Mucosa of descending colon (tissue), 3 donors: ENCODE measurements at regions not wholly inside any gene's neighbourhood (a gene's known extent, or its start where the extent isn't known, plus 50 kb on each side); places are given as distances from the start of the nearest gene placed in this dataset.

ENCODE experiments used
- ATAC-seq: fragments of 200-7000 bp; cut with Tn5 transposase; one replicate; pipeline ENCODE4 v1.9.1; 2020; ENCODE audit warnings: mild to moderate bottlenecking, moderate library complexity
- DNase-seq, 3 donors: peaks; one replicate each; pipeline ENCODE4 v3.0.0-alpha.2; 2020
- H3K36me3 ChIP-seq: fragments of 200-600 bp; one replicate; pipeline ENCODE4 v1.8.0; 2021; ENCODE audit warnings: low read depth, mild to moderate bottlenecking
- H3K4me1 ChIP-seq: fragments of 200-600 bp; one replicate; pipeline ENCODE4 v1.8.0; 2021; ENCODE audit warnings: low read depth, mild to moderate bottlenecking
- H3K4me3 ChIP-seq: fragments of 200-600 bp; one replicate; pipeline ENCODE4 v1.8.0; 2021; ENCODE audit warnings: mild to moderate bottlenecking
- H3K9me3 ChIP-seq: fragments of 200-600 bp; one replicate; pipeline ENCODE4 v1.8.0; 2021; ENCODE audit warnings: mild to moderate bottlenecking
- CTCF ChIP-seq: fragments of 200-600 bp; IDR thresholded peaks from one replicate; pipeline ENCODE4 v1.8.0; 2022; ENCODE audit warnings: antibody characterized with exemption, mild to moderate bottlenecking
- intact Hi-C, 2 donors: fragments of 100-400 bp; cut with DNase I in 1 of 2; cut with micrococcal nuclease in 1 of 2; formaldehyde crosslinking; loops; one replicate each; pipeline versions ENCODE4 v1.11.0 to v1.11.1; 2022; cut with DNase I, micrococcal nuclease
- donor health status: DM: no; HTN: no; CAD: no; lungs with moderate emphysema.
- donor health status: DM: no; HTN: no; CAD: no.
- donor health status: DM: no; HTN: yes; CAD: no.

GRCh38 chr1:194298007-194298598 is 1111.7 kb upstream of the B3GALT2 start:
- no peak for TF ChIP-seq CTCF
- Histone ChIP-seq H3K4me3 (no peak overlapping the region), H3K36me3 (no peaks in the 10 kb centered on the region), H3K4me1 (no peaks in the 10 kb centered on the region), H3K9me3 (no peaks in the 10 kb centered on the region)
- no peak for DNase-seq
- ATAC-seq: no peak
- intact Hi-C loops: loop anchor here in 1 of 2 donors (10.0 kb wide), 1 partner anchor 1113 kb away; the partner anchor contains the start of gene B3GALT2

- Histone ChIP-seq H3K36me3 (no peaks in the 10 kb centered on the region), H3K9me3 (no peaks in the 10 kb centered on the region), H3K4me3 (no peak overlapping the region), H3K4me1 (no peaks in the 10 kb centered on the region)
- no peak for TF ChIP-seq CTCF
- DNase-seq (no peak), ATAC-seq (no peak)
- intact Hi-C loops: loop anchor here in 1 of 2 donors (10.0 kb wide), 1 partner anchor 1112 kb away; the partner anchor contains the start of gene B3GALT2
Observed at GRCh38 chr1:194297094-194297493, 1110.7 kb upstream of the B3GALT2 start.

- DNase-seq (no peak), ATAC-seq (no peak)
- intact Hi-C loops: loop anchor here in 1 of 2 donors (10.0 kb wide), 1 partner anchor 1111 kb away; the partner anchor contains the start of gene B3GALT2
- TF ChIP-seq CTCF: no peak
- Histone ChIP-seq H3K4me1 (no peaks in the 10 kb centered on the region), H3K9me3 (no peaks in the 10 kb centered on the region), H3K4me3 (no peak overlapping the region), H3K36me3 (no peaks in the 10 kb centered on the region)
Observed at GRCh38 chr1:194296201-194296600, 1109.8 kb upstream of the B3GALT2 start.

GRCh38 chr1:194295685-194296084 is 1109.3 kb upstream of the B3GALT2 start:
- intact Hi-C loops: loop anchor here in 1 of 2 donors (10.0 kb wide), 1 partner anchor 1111 kb away; the partner anchor contains the start of gene B3GALT2
- ATAC-seq: peak; percentile 95
- no peak overlapping the region for H3K4me3 ChIP-seq
- TF ChIP-seq CTCF: peak; percentile 35
- peak in 1 of 3 donors; percentile 58 for DNase-seq
- no peaks in the 10 kb centered on the region for H3K9me3 ChIP-seq
- H3K4me1 ChIP-seq: no peaks in the 10 kb centered on the region
- no peaks in the 10 kb centered on the region for H3K36me3 ChIP-seq

- no peak for TF ChIP-seq CTCF
- no peak for DNase-seq
- Histone ChIP-seq H3K4me3 (no peak overlapping the region), H3K4me1 (no peaks in the 10 kb centered on the region), H3K36me3 (no peaks in the 10 kb centered on the region), H3K9me3 (no peaks in the 10 kb centered on the region)
- intact Hi-C loops: loop anchor here in 1 of 2 donors (10.0 kb wide), 1 partner anchor 1109 kb away; the partner anchor contains the start of gene B3GALT2
- no peak for ATAC-seq
Observed at GRCh38 chr1:194293851-194294405, 1107.5 kb upstream of the B3GALT2 start.
